KMS-11 (cell line): ENCODE measurements at regions not wholly inside any gene's neighbourhood (a gene's known extent, or its start where the extent isn't known, plus 50 kb on each side); places are given as distances from the start of the nearest gene placed in this dataset.

ENCODE experiments used
- H2AFZ ChIP-seq: fragments of 200-600 bp; sonication (generic); 2 replicates; pipeline ENCODE4 v1.6.1; 2016; ENCODE audit warnings: antibody characterized with exemption, mixed run types, low read depth
- H3K27ac ChIP-seq: fragments of 200-600 bp; sonication (generic); 2 replicates; pipeline ENCODE4 v1.6.1; 2016; ENCODE audit warnings: mild to moderate bottlenecking, mixed run types
- H3K27me3 ChIP-seq: fragments of 200-600 bp; sonication (generic); 2 replicates; pipeline ENCODE4 v1.6.1; 2017; ENCODE audit warnings: mild to moderate bottlenecking, low read depth, mixed run types, moderate library complexity; ENCODE audit not compliant: insufficient read depth
- H3K36me3 ChIP-seq: fragments of 200-600 bp; sonication (generic); 2 replicates; pipeline ENCODE4 v1.6.1; 2017; ENCODE audit warnings: mild to moderate bottlenecking, mixed run types; ENCODE audit not compliant: insufficient read depth
- H3K4me1 ChIP-seq: fragments of 200-600 bp; sonication (generic); 2 replicates; pipeline ENCODE4 v1.6.1; 2016; ENCODE audit warnings: mild to moderate bottlenecking, low read depth, mixed run types; ENCODE audit not compliant: poor library complexity, severe bottlenecking
- H3K4me2 ChIP-seq: fragments of 200-600 bp; sonication (generic); 2 replicates; pipeline ENCODE4 v1.7.0; 2016; ENCODE audit warnings: mild to moderate bottlenecking, mixed run types
- H3K4me3 ChIP-seq: fragments of 200-600 bp; sonication (generic); IDR thresholded peaks from 2 replicates; pipeline ENCODE4 v1.6.1; 2017; ENCODE audit warnings: low read depth, low read length, mixed read lengths; ENCODE audit not compliant: insufficient read depth
- H3K79me2 ChIP-seq: fragments of 200-600 bp; sonication (generic); 2 replicates; pipeline ENCODE4 v1.6.1; 2016; ENCODE audit warnings: low read depth, mixed run types; ENCODE audit not compliant: insufficient read depth
- H3K9ac ChIP-seq: fragments of 200-600 bp; sonication (generic); 2 replicates; pipeline ENCODE4 v1.6.1; 2016; ENCODE audit warnings: mild to moderate bottlenecking, mixed run types
- H4K20me1 ChIP-seq: fragments of 200-600 bp; sonication (generic); 2 replicates; pipeline ENCODE4 v1.6.1; 2016; ENCODE audit warnings: mild to moderate bottlenecking, mixed run types; ENCODE audit not compliant: insufficient read depth
- CTCF ChIP-seq: fragments of 200-600 bp; sonication (generic); conservative IDR thresholded peaks from 2 replicates; pipeline ENCODE4 v1.6.1; 2017; ENCODE audit warnings: low read depth, mild to moderate bottlenecking, antibody characterized with exemption, low read length, moderate library complexity, mixed read lengths

- Histone ChIP-seq H3K27ac (no peak overlapping the region), H3K4me2 (no peak overlapping the region), H3K4me1 (no peaks in the 10 kb centered on the region), H3K27me3 (no peaks in the 10 kb centered on the region), H4K20me1 (no peaks in the 10 kb centered on the region), H2AFZ (no peak overlapping the region), H3K79me2 (no peaks in the 10 kb centered on the region), H3K36me3 (no peaks in the 10 kb centered on the region), H3K9ac (no peak overlapping the region), H3K4me3 (no peak overlapping the region)
- TF ChIP-seq CTCF: no peak
These were observed 66.3 kb upstream of the BBX start for GRCh38 chr3:107456501-107456900.

GRCh38 chr3:107458871-107459270 lies 63.9 kb upstream of the BBX start:
- Histone ChIP-seq H3K27ac (no peak overlapping the region), H4K20me1 (no peaks in the 10 kb centered on the region), H3K79me2 (no peaks in the 10 kb centered on the region), H3K36me3 (no peaks in the 10 kb centered on the region), H3K9ac (no peak overlapping the region), H2AFZ (no peak overlapping the region), H3K4me2 (no peak overlapping the region), H3K27me3 (no peaks in the 10 kb centered on the region), H3K4me1 (no peaks in the 10 kb centered on the region), H3K4me3 (no peak overlapping the region)
- TF ChIP-seq CTCF: no peak

GRCh38 chr3:107461721-107462120 lies 61.0 kb upstream of the BBX start:
- no peak for TF ChIP-seq CTCF
- H3K36me3 ChIP-seq: no peaks in the 10 kb centered on the region
- no peaks in the 10 kb centered on the region for H3K79me2 ChIP-seq
- no peak overlapping the region for H3K4me3 ChIP-seq
- H3K4me2 ChIP-seq: no peak overlapping the region
- no peaks in the 10 kb centered on the region for H3K4me1 ChIP-seq
- H2AFZ ChIP-seq: no peak overlapping the region
- no peaks in the 10 kb centered on the region for H3K27me3 ChIP-seq
- no peak overlapping the region for H3K9ac ChIP-seq
- H4K20me1 ChIP-seq: no peaks in the 10 kb centered on the region
- no peak overlapping the region for H3K27ac ChIP-seq

- no peak overlapping the region for H2AFZ ChIP-seq
- no peaks in the 10 kb centered on the region for H4K20me1 ChIP-seq
- no peak overlapping the region for H3K27ac ChIP-seq
- H3K4me3 ChIP-seq: no peak overlapping the region
- TF ChIP-seq CTCF: no peak
- no peaks in the 10 kb centered on the region for H3K36me3 ChIP-seq
- H3K9ac ChIP-seq: no peak overlapping the region
- H3K27me3 ChIP-seq: no peaks in the 10 kb centered on the region
- no peak overlapping the region for H3K4me2 ChIP-seq
- H3K4me1 ChIP-seq: no peaks in the 10 kb centered on the region
- no peaks in the 10 kb centered on the region for H3K79me2 ChIP-seq
These were observed 58.7 kb upstream of the BBX start for GRCh38 chr3:107464037-107464436.

GRCh38 chr3:107465064-107465631 lies 57.6 kb upstream of the BBX start:
- H3K4me1 ChIP-seq: no peaks in the 10 kb centered on the region
- H3K9ac ChIP-seq: no peak overlapping the region

More at GRCh38 chr3:107465064-107465631, 57.6 kb upstream of the BBX start:
- Histone ChIP-seq H3K4me3 (no peak overlapping the region), H3K27ac (no peak overlapping the region), H3K4me2 (no peak overlapping the region), H4K20me1 (no peaks in the 10 kb centered on the region), H3K36me3 (no peaks in the 10 kb centered on the region), H3K27me3 (no peaks in the 10 kb centered on the region), H2AFZ (no peak overlapping the region), H3K79me2 (no peaks in the 10 kb centered on the region)
- TF ChIP-seq CTCF: no peak
